Panc1 (cell line): ENCODE measurements at regions not wholly inside any gene's neighbourhood (a gene's known extent, or its start where the extent isn't known, plus 50 kb on each side); places are given as distances from the start of the nearest gene placed in this dataset.

Experiments used
- ATAC-seq: fragments of 200-7000 bp; cut with Tn5 transposase; 2 replicates; pipeline ENCODE4 v1.9.1; 2020; ENCODE audit warnings: mild to moderate bottlenecking, moderate library complexity
- BruUV-seq: library from RNA; stranded (reverse); fragments of 400-500 nt; replicated peaks from 2 replicates; lab custom pipeline; 2021; lab: Mats Ljungman, UMichigan
- CTCF ChIA-PET: fragments of 300-600 bp; sonication (Branson Sonifier 250); formaldehyde crosslinking; loops from one replicate; lab custom pipeline; 2022; ENCODE audit warnings: antibody characterized with exemption; lab: Charles Lee
- POLR2A ChIA-PET: fragments of 300-600 bp; sonication (Branson Sonifier 250); formaldehyde crosslinking; loops from one replicate; lab custom pipeline; 2022; ENCODE audit warnings: antibody characterized with exemption; lab: Charles Lee
- DNase-seq: peaks from one replicate; pipeline ENCODE4 v3.0.0-alpha.2; 2010; ENCODE audit warnings: low read depth, low spot score
- H3K27ac ChIP-seq: 2 replicates; pipeline ENCODE4 v1.5.1; 2011; ENCODE audit warnings: mild to moderate bottlenecking, low read length, inconsistent platforms
- H3K27me3 ChIP-seq: fragments of 200-500 bp; sonication (Bioruptor generic); 2 replicates; pipeline ENCODE4 v1.6.0; 2014; ENCODE audit warnings: low read length, inconsistent platforms; ENCODE audit not compliant: control insufficient read depth, insufficient read depth
- H3K36me3 ChIP-seq: fragments of 200-500 bp; sonication (Bioruptor generic); 2 replicates; pipeline ENCODE4 v1.5.1; 2014; ENCODE audit warnings: inconsistent platforms, mild to moderate bottlenecking, low read length, moderate library complexity; ENCODE audit not compliant: control insufficient read depth, insufficient read depth
- H3K4me1 ChIP-seq: 2 replicates; pipeline ENCODE4 v1.5.1; 2011; ENCODE audit warnings: inconsistent platforms, mild to moderate bottlenecking, low read length, moderate library complexity; ENCODE audit not compliant: control insufficient read depth, insufficient read depth
- H3K4me3 ChIP-seq, 2 experiments: 2 replicates each; pipeline ENCODE4 v1.5.1; 2011 to 2012; ENCODE audit warnings: low read depth in 2 of 2, low read length in 2 of 2, mild to moderate bottlenecking in 2 of 2, inconsistent platforms in 1 of 2, moderate library complexity in 1 of 2
- H3K9me3 ChIP-seq: fragments of 200-500 bp; sonication (Bioruptor generic); 2 replicates; pipeline ENCODE4 v1.5.1; 2014; ENCODE audit warnings: low read depth, mild to moderate bottlenecking, inconsistent platforms, low read length, moderate library complexity; ENCODE audit not compliant: control insufficient read depth, insufficient read depth
- POLR2AphosphoS5 ChIP-seq: IDR thresholded peaks from 2 replicates; pipeline ENCODE4 v1.6.1; 2012; ENCODE audit warnings: mild to moderate bottlenecking, low read depth, low read length, moderate library complexity
- SIN3A ChIP-seq: IDR thresholded peaks from 2 replicates; pipeline ENCODE4 v1.6.1; 2012; ENCODE audit warnings: low read depth, mild to moderate bottlenecking, low read length, moderate library complexity, borderline replicate concordance; ENCODE audit not compliant: insufficient read depth
- TCF7L2 ChIP-seq: IDR thresholded peaks from 2 replicates; pipeline ENCODE4 v1.6.1; 2011; ENCODE audit warnings: mild to moderate bottlenecking, low read depth, low read length, inconsistent platforms
- in situ Hi-C: cut with HindIII; loops from 2 replicates; pipeline ENCODE4 v1.10.0; 2016; ENCODE audit warnings: low sequenced_read_pairs, low pct_unique_long_range_greater_than_20kb
- intact Hi-C: fragments of 100-400 bp; cut with micrococcal nuclease; formaldehyde crosslinking; loops from one replicate; pipeline ENCODE4 v1.10.0; 2022; ENCODE audit not compliant: unreplicated experiment
- TF ChIP-seq, protein P1 (sequence below): fragments of 450-650 bp; IDR thresholded peaks from 2 replicates; pipeline ENCODE4 v1.5.1; 2017; ENCODE audit warnings: mild to moderate bottlenecking
- TF ChIP-seq, protein P2 (sequence below), 2 experiments: IDR thresholded peaks; 2 replicates each; pipeline ENCODE4 v1.6.1; 2011 to 2012; ENCODE audit warnings: low read depth in 2 of 2, control low read depth in 1 of 2, low read length in 1 of 2, mild to moderate bottlenecking in 1 of 2, moderate library complexity in 1 of 2; ENCODE audit not compliant: insufficient read depth in 1 of 2

DNA sequence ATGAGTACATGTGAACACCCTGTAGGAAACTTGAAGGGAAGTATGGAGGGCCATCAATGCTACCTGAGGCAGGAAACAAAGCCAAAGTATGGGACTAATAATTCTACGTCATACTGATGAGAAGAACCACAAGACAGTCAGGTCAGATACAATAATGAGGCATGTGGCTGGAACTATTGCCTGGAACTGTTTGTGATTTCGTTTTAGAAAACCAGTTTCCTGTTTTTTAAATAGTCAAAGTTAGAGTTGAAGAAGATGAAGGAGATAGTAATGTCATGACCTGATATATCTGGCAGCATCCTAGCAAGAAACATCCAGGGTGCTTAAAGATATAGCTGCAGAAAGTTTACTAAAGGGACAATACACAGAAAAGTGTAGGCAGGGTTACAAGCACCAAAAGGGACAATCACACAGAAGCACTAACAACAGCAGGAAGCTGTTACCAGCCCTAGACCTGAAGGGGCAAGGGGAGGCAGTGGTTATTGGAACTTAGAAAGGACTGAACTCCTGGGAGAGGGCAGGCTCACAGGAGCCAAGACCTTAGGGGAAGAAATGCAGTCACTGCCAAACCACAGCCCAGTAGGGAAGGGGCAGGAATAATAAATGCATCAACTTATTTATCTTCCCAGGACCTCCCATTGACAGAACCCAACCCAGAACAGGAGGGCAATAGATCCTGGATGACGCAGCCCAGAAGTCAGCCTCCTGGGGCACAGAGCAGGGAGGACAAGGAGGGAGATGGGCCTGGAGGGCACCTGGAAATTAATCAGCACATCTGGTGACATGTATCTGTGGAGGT lies 302.1 kb upstream of the STT3B start:
- Histone ChIP-seq H3K4me3 (no peak overlapping the region), H3K9me3 (no peaks in the 10 kb centered on the region), H3K27me3 (no peaks in the 10 kb centered on the region), H3K36me3 (no peaks in the 10 kb centered on the region), H3K4me1 (no peaks in the 10 kb centered on the region), H3K27ac (no peak overlapping the region)
- no TSS peak for BruUV-seq
- intact Hi-C loops (no loop called here), in situ Hi-C loops (no loop called here)
- ChIA-PET CTCF (no interaction called here), POLR2A (no interaction called here)
- DNase-seq (no peak), ATAC-seq (no peak)
- no peak for TF ChIP-seq TCF7L2
- TF ChIP-seq SIN3A = no peak
- TF ChIP-seq POLR2AphosphoS5 = no peak
- TF ChIP-seq, protein P1, sequence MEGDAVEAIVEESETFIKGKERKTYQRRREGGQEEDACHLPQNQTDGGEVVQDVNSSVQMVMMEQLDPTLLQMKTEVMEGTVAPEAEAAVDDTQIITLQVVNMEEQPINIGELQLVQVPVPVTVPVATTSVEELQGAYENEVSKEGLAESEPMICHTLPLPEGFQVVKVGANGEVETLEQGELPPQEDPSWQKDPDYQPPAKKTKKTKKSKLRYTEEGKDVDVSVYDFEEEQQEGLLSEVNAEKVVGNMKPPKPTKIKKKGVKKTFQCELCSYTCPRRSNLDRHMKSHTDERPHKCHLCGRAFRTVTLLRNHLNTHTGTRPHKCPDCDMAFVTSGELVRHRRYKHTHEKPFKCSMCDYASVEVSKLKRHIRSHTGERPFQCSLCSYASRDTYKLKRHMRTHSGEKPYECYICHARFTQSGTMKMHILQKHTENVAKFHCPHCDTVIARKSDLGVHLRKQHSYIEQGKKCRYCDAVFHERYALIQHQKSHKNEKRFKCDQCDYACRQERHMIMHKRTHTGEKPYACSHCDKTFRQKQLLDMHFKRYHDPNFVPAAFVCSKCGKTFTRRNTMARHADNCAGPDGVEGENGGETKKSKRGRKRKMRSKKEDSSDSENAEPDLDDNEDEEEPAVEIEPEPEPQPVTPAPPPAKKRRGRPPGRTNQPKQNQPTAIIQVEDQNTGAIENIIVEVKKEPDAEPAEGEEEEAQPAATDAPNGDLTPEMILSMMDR = no peak
- TF ChIP-seq, protein P2, sequence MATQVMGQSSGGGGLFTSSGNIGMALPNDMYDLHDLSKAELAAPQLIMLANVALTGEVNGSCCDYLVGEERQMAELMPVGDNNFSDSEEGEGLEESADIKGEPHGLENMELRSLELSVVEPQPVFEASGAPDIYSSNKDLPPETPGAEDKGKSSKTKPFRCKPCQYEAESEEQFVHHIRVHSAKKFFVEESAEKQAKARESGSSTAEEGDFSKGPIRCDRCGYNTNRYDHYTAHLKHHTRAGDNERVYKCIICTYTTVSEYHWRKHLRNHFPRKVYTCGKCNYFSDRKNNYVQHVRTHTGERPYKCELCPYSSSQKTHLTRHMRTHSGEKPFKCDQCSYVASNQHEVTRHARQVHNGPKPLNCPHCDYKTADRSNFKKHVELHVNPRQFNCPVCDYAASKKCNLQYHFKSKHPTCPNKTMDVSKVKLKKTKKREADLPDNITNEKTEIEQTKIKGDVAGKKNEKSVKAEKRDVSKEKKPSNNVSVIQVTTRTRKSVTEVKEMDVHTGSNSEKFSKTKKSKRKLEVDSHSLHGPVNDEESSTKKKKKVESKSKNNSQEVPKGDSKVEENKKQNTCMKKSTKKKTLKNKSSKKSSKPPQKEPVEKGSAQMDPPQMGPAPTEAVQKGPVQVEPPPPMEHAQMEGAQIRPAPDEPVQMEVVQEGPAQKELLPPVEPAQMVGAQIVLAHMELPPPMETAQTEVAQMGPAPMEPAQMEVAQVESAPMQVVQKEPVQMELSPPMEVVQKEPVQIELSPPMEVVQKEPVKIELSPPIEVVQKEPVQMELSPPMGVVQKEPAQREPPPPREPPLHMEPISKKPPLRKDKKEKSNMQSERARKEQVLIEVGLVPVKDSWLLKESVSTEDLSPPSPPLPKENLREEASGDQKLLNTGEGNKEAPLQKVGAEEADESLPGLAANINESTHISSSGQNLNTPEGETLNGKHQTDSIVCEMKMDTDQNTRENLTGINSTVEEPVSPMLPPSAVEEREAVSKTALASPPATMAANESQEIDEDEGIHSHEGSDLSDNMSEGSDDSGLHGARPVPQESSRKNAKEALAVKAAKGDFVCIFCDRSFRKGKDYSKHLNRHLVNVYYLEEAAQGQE (IDR thresholded peaks at IDR 0.05; ENCODE audit: insufficient read depth in 1 of 2, low read depth in 2 of 2, low read length in 1 of 2) = no peak

DNA sequence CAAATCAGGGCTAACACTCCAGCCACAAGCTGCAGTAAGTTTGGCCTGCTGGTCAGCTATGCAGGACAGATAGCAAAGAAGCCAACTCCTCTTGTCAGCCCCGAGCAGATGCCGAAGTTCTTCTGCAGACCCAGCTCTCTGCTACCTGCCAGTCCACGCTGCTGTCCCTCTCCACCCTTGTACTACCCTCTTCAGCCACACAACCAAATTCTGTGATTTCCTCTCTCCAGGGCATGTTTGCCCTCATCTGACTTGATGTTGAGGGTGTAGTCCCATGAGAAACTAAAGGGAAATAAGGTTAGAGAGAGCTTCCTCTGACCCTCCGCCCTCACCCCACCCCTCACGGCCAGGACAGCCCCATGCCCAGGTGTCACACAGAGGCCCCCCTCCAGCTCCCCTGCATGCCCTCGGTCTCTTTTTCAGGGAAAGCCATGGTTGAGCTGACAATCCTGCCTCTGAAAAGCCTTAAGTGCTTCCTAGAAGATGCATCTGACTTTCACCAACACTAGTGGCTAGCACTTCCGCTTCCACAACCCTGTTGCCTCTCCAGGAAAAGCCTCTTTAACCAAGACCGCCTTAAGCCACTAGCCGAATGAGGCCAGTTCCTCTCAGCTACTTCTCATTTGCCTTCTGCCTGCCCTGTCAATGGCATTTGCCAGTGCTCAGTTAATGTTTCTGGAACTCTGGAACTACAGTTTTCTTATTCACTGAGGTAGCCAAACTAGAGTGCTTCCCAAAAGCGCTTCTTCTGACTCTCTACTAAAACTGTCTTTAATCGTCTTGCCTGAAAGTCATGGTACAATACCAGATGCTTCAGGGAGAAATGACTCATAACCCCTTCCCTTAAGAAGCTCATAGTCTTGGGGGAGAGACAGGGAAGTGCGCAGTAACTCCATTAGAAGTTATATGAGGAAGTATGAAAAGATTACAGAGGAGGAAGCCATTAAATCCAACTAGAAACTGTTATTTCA lies 300.4 kb upstream of the STT3B start:
- Histone ChIP-seq H3K4me1 (no peaks in the 10 kb centered on the region), H3K27me3 (no peaks in the 10 kb centered on the region; the same call in 1 of the 2 replicates), H3K36me3 (no peaks in the 10 kb centered on the region), H3K4me3 (no peak overlapping the region), H3K27ac (no peak overlapping the region), H3K9me3 (no peaks in the 10 kb centered on the region)
- in situ Hi-C loops = no loop called here
- BruUV-seq = no TSS peak
- no peak for ATAC-seq
- POLR2A ChIA-PET = no interaction called here
- no peak for DNase-seq
- intact Hi-C loops = no loop called here
- CTCF ChIA-PET = no interaction called here
- no peak for TF ChIP-seq SIN3A
- TF ChIP-seq POLR2AphosphoS5 = no peak
- TF ChIP-seq, protein P1 = no peak
- no peak for TF ChIP-seq TCF7L2
